Left lung (tissue), 4 donors: ENCODE measurements at regions not wholly inside any gene's neighbourhood (a gene's known extent, or its start where the extent isn't known, plus 50 kb on each side); places are given as distances from the start of the nearest gene placed in this dataset.

Experiments
- ATAC-seq: fragments of 200-7000 bp; cut with Tn5 transposase; one replicate; pipeline ENCODE4 v1.9.1; 2020; ENCODE audit warnings: moderate library complexity
- DNase-seq, 4 donors: peaks; one replicate each; pipeline ENCODE4 v3.0.0-alpha.2; 2013 to 2020
- H3K27ac ChIP-seq, 2 donors: fragments of 200-600 bp; sonication (generic) in 1 of 2; one replicate each; pipeline versions ENCODE4 v1.5.0 to v1.8.0; 2020 to 2021
- H3K27me3 ChIP-seq, 2 donors: fragments of 200-600 bp; sonication (generic) in 1 of 2; one replicate each; pipeline versions ENCODE4 v1.5.0 to v1.8.0; 2020 to 2021
- H3K36me3 ChIP-seq, 2 donors: fragments of 200-600 bp; sonication (generic) in 1 of 2; one replicate each; pipeline versions ENCODE4 v1.5.0 to v1.8.0; 2020 to 2021
- H3K4me1 ChIP-seq, 2 donors: fragments of 200-600 bp; one replicate each; pipeline ENCODE4 v1.8.0; 2021
- H3K4me3 ChIP-seq, 2 donors: fragments of 200-600 bp; sonication (generic) in 1 of 2; one replicate each; pipeline versions ENCODE4 v1.5.0 to v1.8.0; 2020 to 2021; ENCODE audit warnings: mild to moderate bottlenecking in 1 of 2
- H3K9me3 ChIP-seq, 2 donors: fragments of 200-600 bp; sonication (generic) in 1 of 2; one replicate each; pipeline versions ENCODE4 v1.5.0 to v1.8.0; 2020 to 2021
- CTCF ChIP-seq, 2 donors: fragments of 200-600 bp; sonication (generic) in 1 of 2; IDR thresholded peaks; one replicate each; pipeline versions ENCODE4 v1.5.0 to v1.8.0; 2021; ENCODE audit warnings: antibody characterized with exemption in 2 of 2
- intact Hi-C, 2 donors: fragments of 100-400 bp; cut with DNase I; formaldehyde crosslinking; loops; one replicate each; pipeline versions ENCODE4 v1.11.2 to v1.14.2; 2022
- donor health status: DM: no; HTN: yes; CAD: no.
- donor health status: DM: no; HTN: no; CAD: no.

GRCh38 chr4:176611381-176611780, 181.3 kb downstream of the VEGFC start:
- no peak overlapping the region for H3K27ac ChIP-seq
- no peak for TF ChIP-seq CTCF (IDR thresholded peaks at IDR 0.05)
- no peak overlapping the region for H3K4me3 ChIP-seq
- no peaks in the 10 kb centered on the region for H3K4me1 ChIP-seq
- ATAC-seq: no peak
- no peaks in the 10 kb centered on the region for H3K27me3 ChIP-seq
- no peaks in the 10 kb centered on the region for H3K36me3 ChIP-seq
- intact Hi-C loops: no loop called here
- H3K9me3 ChIP-seq: peaks cover 0 to 4% of the 10 kb centered on the region in 2 donors
- DNase-seq: peak in 2 of 4 donors; percentile 42 to 58

DNA sequence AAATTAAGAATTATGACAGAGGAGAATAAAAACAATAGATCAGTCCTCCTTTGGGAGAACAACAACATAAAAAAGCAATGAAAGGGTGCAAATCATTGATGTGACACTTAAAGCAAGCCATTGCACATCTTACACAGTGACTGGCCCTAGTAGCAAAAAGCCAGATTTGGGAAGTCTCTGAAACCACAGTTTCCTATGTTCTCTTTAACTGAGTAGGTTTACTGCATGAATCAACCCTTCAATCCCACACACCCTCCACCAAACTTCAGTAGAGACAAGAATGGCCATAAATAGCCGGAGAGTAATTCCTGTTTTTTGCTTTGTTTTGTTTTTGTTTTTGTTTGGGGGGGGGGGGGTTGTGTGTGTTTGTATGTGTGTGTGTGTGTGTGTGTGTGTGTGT, 180.8 kb downstream of the VEGFC start:
- no peak overlapping the region for H3K27ac ChIP-seq
- no peak for ATAC-seq
- no peaks in the 10 kb centered on the region for H3K27me3 ChIP-seq
- H3K36me3 ChIP-seq: no peaks in the 10 kb centered on the region
- DNase-seq: no peak
- no peak overlapping the region for H3K4me3 ChIP-seq
- no peaks in the 10 kb centered on the region for H3K9me3 ChIP-seq
- no peaks in the 10 kb centered on the region for H3K4me1 ChIP-seq
- intact Hi-C loops: no loop called here
- no peak for TF ChIP-seq CTCF (IDR thresholded peaks at IDR 0.05)

DNA sequence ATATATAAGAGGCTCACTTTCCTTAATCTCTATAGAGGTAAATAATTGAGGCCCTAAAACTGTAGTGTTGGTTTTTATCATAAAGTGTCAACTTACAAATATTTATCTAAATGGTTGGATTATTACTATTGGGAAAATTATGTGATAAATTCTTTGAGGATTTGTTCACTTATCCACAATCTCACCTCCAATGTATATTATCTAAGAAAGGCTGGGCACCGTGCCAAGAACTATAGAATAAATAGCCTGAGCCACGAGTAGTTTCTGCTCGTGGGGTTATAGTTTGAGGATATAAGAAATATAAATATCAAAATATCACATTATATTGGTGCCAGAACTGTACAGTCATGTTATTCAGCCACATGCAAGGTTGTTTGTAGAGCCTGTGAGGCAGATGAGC, 177.9 kb downstream of the VEGFC start:
- DNase-seq (no peak), ATAC-seq (no peak)
- H3K36me3 ChIP-seq: no peaks in the 10 kb centered on the region

DNA sequence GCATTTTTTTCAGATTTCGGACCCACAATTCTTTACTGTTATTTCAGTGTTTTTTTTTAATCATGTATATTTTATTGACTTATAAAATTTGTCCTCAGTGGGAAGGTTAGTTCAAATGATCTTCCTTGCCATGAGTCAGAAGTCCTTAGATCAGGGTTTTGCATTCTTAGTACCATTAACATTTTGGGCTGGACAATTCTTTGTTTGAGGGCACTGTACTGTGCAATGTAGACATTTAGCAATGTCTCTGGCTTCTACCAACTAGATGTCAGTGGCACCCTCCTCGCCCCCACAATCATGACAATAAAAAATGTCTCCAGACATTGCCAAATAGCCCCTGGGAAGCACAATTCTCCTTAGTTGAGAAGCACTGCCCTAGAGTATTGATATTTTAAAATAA, 176.6 kb downstream of the VEGFC start:
- intact Hi-C loops: no loop called here
- no peak for TF ChIP-seq CTCF (IDR thresholded peaks at IDR 0.05)
- no peaks in the 10 kb centered on the region for H3K9me3 ChIP-seq
- H3K27ac ChIP-seq: no peak overlapping the region
- no peak for DNase-seq
- H3K27me3 ChIP-seq: no peaks in the 10 kb centered on the region
- no peak overlapping the region for H3K4me3 ChIP-seq
- H3K4me1 ChIP-seq: no peaks in the 10 kb centered on the region
- ATAC-seq: no peak
- H3K36me3 ChIP-seq: no peaks in the 10 kb centered on the region

More for the DNA sequence above, 177.9 kb downstream of the VEGFC start:
- Histone ChIP-seq H3K9me3 (no peaks in the 10 kb centered on the region), H3K27ac (no peak overlapping the region), H3K4me3 (no peak overlapping the region), H3K4me1 (no peaks in the 10 kb centered on the region), H3K27me3 (no peaks in the 10 kb centered on the region)
- intact Hi-C loops: no loop called here
- no peak for TF ChIP-seq CTCF (IDR thresholded peaks at IDR 0.05)

DNA sequence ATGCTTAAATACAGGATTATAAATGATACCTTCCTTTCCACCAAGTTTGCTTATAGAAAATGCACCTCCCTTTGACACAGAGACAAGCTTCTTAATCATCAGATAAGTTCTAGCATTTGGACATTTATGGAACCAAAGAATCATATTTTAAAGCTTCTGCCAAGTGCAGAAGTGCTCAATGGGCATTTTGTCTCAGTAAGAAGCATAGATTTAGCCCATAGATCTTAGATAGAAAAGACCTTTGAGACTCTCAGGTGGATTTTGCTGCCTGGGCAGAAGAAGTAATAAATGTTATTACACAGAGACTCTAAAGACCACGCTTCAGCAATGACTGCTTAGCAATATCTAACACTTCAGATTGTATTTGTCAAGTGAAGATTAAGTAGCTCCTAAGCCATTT, 174.6 kb downstream of the VEGFC start:
- no peak for ATAC-seq
- no peaks in the 10 kb centered on the region for H3K27me3 ChIP-seq
- H3K4me1 ChIP-seq: no peaks in the 10 kb centered on the region
- DNase-seq: no peak
- no peaks in the 10 kb centered on the region for H3K36me3 ChIP-seq
- H3K9me3 ChIP-seq: no peaks in the 10 kb centered on the region
- TF ChIP-seq CTCF (IDR thresholded peaks at IDR 0.05): no peak
- no peak overlapping the region for H3K4me3 ChIP-seq
- no peak overlapping the region for H3K27ac ChIP-seq
- intact Hi-C loops: no loop called here
